Kidney epithelial cell (primary cell): ENCODE measurements at regions not wholly inside any gene's neighbourhood (a gene's known extent, or its start where the extent isn't known, plus 50 kb on each side); places are given as distances from the start of the nearest gene placed in this dataset.

Source experiments
- DNase-seq: peaks from one replicate; pipeline ENCODE4 v3.0.0-alpha.2; 2010; ENCODE audit warnings: low read depth
- H3K27me3 ChIP-seq: 2 replicates; pipeline ENCODE4 v1.6.0; 2011; ENCODE audit warnings: low read length; ENCODE audit not compliant: control insufficient read depth, insufficient read depth
- H3K36me3 ChIP-seq: 2 replicates; pipeline ENCODE4 v1.5.1; 2011; ENCODE audit warnings: low read length; ENCODE audit not compliant: control insufficient read depth, insufficient read depth
- H3K4me3 ChIP-seq: 2 replicates; pipeline ENCODE4 v1.5.1; 2011; ENCODE audit warnings: low read depth, mild to moderate bottlenecking, control low read depth, low read length
- TF ChIP-seq, protein P1 (sequence below): IDR thresholded peaks from 2 replicates; pipeline ENCODE4 v1.5.1; 2011; ENCODE audit warnings: mild to moderate bottlenecking, moderate library complexity, low read length, control low read depth, inconsistent platforms; ENCODE audit not compliant: insufficient read depth, poor library complexity, severe bottlenecking

DNA sequence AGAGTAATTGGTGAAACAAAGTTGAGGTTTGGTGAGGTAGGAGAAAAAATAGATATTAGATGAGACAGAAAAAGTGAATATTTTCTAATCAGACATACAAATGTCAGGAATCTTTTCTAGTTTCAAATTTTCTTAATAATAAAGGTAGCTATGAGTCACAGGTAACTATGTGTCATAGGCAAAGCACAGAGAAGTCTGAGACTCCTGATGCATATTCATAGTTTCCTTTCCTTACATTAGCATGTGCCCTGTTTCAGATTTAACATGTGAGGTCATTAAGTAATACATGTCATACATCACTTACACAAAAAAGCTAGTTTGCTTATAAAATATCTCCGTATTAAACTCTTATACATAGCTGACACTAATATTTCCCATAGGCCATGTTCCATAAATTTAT lies 1141.3 kb upstream of the PCDH20 start:
- TF ChIP-seq, protein P1, sequence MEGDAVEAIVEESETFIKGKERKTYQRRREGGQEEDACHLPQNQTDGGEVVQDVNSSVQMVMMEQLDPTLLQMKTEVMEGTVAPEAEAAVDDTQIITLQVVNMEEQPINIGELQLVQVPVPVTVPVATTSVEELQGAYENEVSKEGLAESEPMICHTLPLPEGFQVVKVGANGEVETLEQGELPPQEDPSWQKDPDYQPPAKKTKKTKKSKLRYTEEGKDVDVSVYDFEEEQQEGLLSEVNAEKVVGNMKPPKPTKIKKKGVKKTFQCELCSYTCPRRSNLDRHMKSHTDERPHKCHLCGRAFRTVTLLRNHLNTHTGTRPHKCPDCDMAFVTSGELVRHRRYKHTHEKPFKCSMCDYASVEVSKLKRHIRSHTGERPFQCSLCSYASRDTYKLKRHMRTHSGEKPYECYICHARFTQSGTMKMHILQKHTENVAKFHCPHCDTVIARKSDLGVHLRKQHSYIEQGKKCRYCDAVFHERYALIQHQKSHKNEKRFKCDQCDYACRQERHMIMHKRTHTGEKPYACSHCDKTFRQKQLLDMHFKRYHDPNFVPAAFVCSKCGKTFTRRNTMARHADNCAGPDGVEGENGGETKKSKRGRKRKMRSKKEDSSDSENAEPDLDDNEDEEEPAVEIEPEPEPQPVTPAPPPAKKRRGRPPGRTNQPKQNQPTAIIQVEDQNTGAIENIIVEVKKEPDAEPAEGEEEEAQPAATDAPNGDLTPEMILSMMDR: no peak
- no peak for DNase-seq
- Histone ChIP-seq H3K4me3 (no peak overlapping the region), H3K27me3 (no peaks in the 10 kb centered on the region), H3K36me3 (no peaks in the 10 kb centered on the region)

DNA sequence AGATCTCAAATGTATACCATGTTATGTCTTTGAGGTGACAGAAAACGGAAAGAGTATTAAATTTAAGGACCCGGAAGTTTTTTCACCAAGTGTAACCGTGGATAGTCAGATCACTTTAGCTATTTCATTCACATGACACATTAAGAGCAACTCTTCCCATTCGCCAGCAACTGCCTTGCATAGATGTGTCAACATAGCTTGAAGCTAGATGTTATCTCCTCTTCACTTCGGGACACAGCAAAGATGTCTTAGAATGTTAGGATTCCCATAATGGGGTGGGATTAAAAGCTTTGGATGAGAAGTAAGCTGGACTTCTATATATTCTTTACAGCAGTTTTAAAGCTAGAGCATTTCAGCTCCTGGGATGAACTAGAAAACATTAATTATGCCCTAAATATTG lies 1135.9 kb upstream of the PCDH20 start:
- TF ChIP-seq, protein P1: no peak
- no peaks in the 10 kb centered on the region for H3K27me3 ChIP-seq
- no peak for DNase-seq
- H3K4me3 ChIP-seq: no peak overlapping the region
- no peaks in the 10 kb centered on the region for H3K36me3 ChIP-seq

DNA sequence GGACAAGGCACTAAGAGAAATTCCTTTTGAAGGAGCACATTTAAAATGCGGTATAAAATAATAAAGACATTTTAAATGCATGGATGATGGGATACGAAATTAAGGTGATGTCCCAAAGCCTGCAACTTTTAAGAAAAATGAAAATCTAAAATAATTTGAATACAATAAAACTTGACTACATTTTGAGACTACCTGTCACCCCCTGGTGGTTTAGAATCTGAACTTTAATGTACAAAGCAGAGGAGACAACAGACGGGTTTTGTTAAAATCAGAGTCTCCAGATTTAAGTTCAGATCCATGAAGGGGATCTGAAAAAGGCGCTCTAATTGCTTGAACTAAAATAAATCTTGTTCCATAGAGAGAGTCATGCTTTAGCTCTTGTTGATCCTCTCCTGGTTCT lies 1129.3 kb upstream of the PCDH20 start:
- TF ChIP-seq, protein P1: peak; percentile 2
- Histone ChIP-seq H3K4me3 (no peak overlapping the region), H3K36me3 (no peaks in the 10 kb centered on the region), H3K27me3 (no peaks in the 10 kb centered on the region)
- DNase-seq: no peak

DNA sequence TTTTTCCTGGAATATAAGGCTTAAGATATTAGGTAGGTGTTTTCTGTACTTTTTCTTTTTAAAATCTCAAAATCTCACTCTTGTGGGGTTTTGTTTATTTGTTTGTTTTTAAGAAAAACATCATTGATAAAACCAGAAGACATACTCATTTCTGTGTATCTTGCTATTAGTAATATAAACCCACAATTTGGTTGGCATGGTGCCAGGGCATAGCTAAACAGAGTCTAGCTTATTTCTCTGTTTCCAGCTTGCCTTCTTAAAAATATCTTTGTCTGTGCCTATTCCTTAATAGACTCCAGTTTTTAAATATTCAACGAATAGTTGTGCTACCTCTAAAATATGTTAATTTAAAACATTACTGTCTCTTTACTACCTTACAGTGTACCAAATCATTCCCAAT lies 1121.9 kb upstream of the PCDH20 start:
- DNase-seq: no peak
- TF ChIP-seq, protein P1: no peak
- no peak overlapping the region for H3K4me3 ChIP-seq
- no peaks in the 10 kb centered on the region for H3K27me3 ChIP-seq
- no peaks in the 10 kb centered on the region for H3K36me3 ChIP-seq

DNA sequence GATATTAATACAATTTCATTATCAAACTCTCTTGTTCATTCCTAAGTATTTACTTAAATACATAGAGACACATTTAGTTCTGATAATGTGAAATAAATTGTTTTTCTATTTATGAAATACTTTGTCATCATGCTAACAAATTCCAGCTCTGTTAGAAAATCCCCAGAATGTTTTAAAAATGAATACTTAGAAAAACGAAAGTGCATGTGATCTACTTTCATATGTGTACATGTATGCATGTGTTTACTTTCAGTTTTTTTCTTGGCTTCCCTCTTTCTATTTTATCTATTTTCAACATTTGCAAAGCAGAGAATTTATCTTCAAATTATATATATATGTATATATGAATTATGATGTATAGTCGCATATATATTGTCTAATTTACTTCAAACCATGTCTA lies 1110.0 kb upstream of the PCDH20 start:
- Histone ChIP-seq H3K4me3 (no peak overlapping the region), H3K27me3 (no peaks in the 10 kb centered on the region), H3K36me3 (no peaks in the 10 kb centered on the region)
- TF ChIP-seq, protein P1: no peak
- DNase-seq: no peak

DNA sequence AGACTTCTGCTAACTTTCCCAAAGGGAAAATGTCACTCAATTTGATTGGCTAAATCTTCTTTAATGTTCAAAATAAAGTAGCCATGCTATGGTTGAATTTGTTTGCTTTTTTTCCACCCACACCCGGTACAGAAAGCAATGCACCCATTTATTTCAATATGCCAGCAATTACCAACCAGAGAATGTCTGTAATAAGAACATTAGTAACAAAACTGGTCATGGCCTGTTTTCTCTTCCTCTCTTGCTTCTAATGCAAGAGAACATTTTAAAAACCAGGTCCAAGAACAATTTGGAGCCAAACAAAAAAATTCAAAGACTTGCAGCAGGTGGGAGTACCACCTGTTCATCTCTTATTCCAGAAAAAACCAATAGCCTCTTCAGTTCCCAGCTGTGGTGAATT lies 1108.8 kb upstream of the PCDH20 start:
- DNase-seq: no peak
- Histone ChIP-seq H3K27me3 (no peaks in the 10 kb centered on the region), H3K4me3 (no peak overlapping the region), H3K36me3 (no peaks in the 10 kb centered on the region)
- TF ChIP-seq, protein P1: no peak
